WTC11 (cell line): ENCODE measurements at regions not wholly inside any gene's neighbourhood (a gene's known extent, or its start where the extent isn't known, plus 50 kb on each side); places are given as distances from the start of the nearest gene placed in this dataset.

Experiments used
- ATAC-seq: fragments of 200-7000 bp; cut with Tn5 transposase; 2 replicates; pipeline ENCODE4 v1.10.0; 2021; ENCODE audit warnings: mild to moderate bottlenecking, moderate library complexity
- CTCF ChIA-PET: fragments of 300-600 bp; sonication (Branson Sonifier 250); formaldehyde crosslinking; loops from one replicate; lab custom pipeline; 2021; ENCODE audit warnings: antibody characterized with exemption; lab: Charles Lee
- POLR2A ChIA-PET: fragments of 350-600 bp; sonication (Branson Sonifier 250); formaldehyde crosslinking; loops from one replicate; lab custom pipeline; 2021; ENCODE audit warnings: antibody characterized with exemption; lab: Charles Lee
- DNase-seq: peaks from one replicate; pipeline ENCODE4 v3.0.0; 2021; ENCODE audit warnings: low spot score
- H3K27ac Mint-ChIP-seq: 2 replicates; pipeline ENCODE4 v1.8.0; 2021; ENCODE audit warnings: mixed read lengths
- H3K27me3 Mint-ChIP-seq: 2 replicates; pipeline ENCODE4 v1.8.0; 2021; ENCODE audit warnings: low read depth, mild to moderate bottlenecking, moderate library complexity, mixed read lengths
- H3K36me3 Mint-ChIP-seq: 2 replicates; pipeline ENCODE4 v1.8.0; 2021; ENCODE audit warnings: mixed read lengths
- H3K4me1 Mint-ChIP-seq: 2 replicates; pipeline ENCODE4 v1.8.0; 2022; ENCODE audit warnings: mixed read lengths
- H3K4me3 Mint-ChIP-seq: 2 replicates; pipeline ENCODE4 v1.8.0; 2021; ENCODE audit warnings: mild to moderate bottlenecking, moderate library complexity, mixed read lengths
- H3K9me3 Mint-ChIP-seq: 2 replicates; pipeline ENCODE4 v1.8.0; 2021; ENCODE audit warnings: mixed read lengths
- ARID4B ChIP-seq: sonication (generic); formaldehyde crosslinking; IDR thresholded peaks from 2 replicates; pipeline ENCODE4 v1.8.0; 2023; ENCODE audit warnings: missing genetic modification reagents, mild to moderate bottlenecking, borderline replicate concordance
- CBFB ChIP-seq: sonication (generic); formaldehyde crosslinking; IDR thresholded peaks from 2 replicates; pipeline ENCODE4 v1.8.1; 2022; ENCODE audit warnings: mild to moderate bottlenecking, low read depth, missing genetic modification reagents
- CREM ChIP-seq: sonication (generic); formaldehyde crosslinking; IDR thresholded peaks from 2 replicates; pipeline ENCODE4 v1.8.1; 2022; ENCODE audit warnings: mild to moderate bottlenecking, missing genetic modification reagents, moderate library complexity
- E2F4 ChIP-seq: sonication (generic); formaldehyde crosslinking; IDR thresholded peaks from 2 replicates; pipeline ENCODE4 v1.8.1; 2022; ENCODE audit warnings: low read depth, mild to moderate bottlenecking, moderate library complexity, missing genetic modification reagents, borderline replicate concordance
- ELF4 ChIP-seq: sonication (generic); formaldehyde crosslinking; IDR thresholded peaks from 2 replicates; pipeline ENCODE4 v1.8.1; 2022; ENCODE audit warnings: low read depth, mild to moderate bottlenecking, moderate library complexity, missing genetic modification reagents
- EMX1 ChIP-seq: fragments of 250-450 bp; sonication (Bioruptor Pico); IDR thresholded peaks from 2 replicates; pipeline ENCODE4 v1.8.0; 2021; ENCODE audit warnings: mild to moderate bottlenecking
- ERG ChIP-seq: fragments of 250-450 bp; sonication (Bioruptor Pico); IDR thresholded peaks from 2 replicates; pipeline ENCODE4 v1.8.0; 2021; ENCODE audit warnings: mild to moderate bottlenecking
- ESRRA ChIP-seq: sonication (generic); formaldehyde crosslinking; IDR thresholded peaks from 2 replicates; pipeline ENCODE4 v1.8.1; 2022; ENCODE audit warnings: mild to moderate bottlenecking, missing genetic modification reagents, borderline replicate concordance
- FOXK1 ChIP-seq: sonication (generic); formaldehyde crosslinking; IDR thresholded peaks from 2 replicates; pipeline ENCODE4 v1.8.0; 2022; ENCODE audit warnings: mild to moderate bottlenecking, moderate library complexity, missing genetic modification reagents
- MLX ChIP-seq: sonication (generic); formaldehyde crosslinking; IDR thresholded peaks from 2 replicates; pipeline ENCODE4 v1.8.1; 2023; ENCODE audit warnings: mild to moderate bottlenecking, missing genetic modification reagents, moderate library complexity
- MXD4 ChIP-seq: fragments of 250-450 bp; sonication (Bioruptor Pico); IDR thresholded peaks from 2 replicates; pipeline ENCODE4 v1.8.0; 2021; ENCODE audit warnings: mild to moderate bottlenecking, moderate library complexity, borderline replicate concordance
- MYBL2 ChIP-seq: sonication (generic); formaldehyde crosslinking; IDR thresholded peaks from 2 replicates; pipeline ENCODE4 v1.8.1; 2023; ENCODE audit warnings: mild to moderate bottlenecking, moderate library complexity, missing genetic modification reagents
- TCF7 ChIP-seq: sonication (generic); formaldehyde crosslinking; IDR thresholded peaks from 2 replicates; pipeline ENCODE4 v1.8.0; 2022; ENCODE audit warnings: mild to moderate bottlenecking, low read depth, missing genetic modification reagents, moderate library complexity
- TEAD1 ChIP-seq: sonication (generic); formaldehyde crosslinking; IDR thresholded peaks from 2 replicates; pipeline ENCODE4 v1.8.0; 2022; ENCODE audit warnings: mild to moderate bottlenecking, missing genetic modification reagents
- USF1 ChIP-seq: sonication (generic); formaldehyde crosslinking; IDR thresholded peaks from 2 replicates; pipeline ENCODE4 v1.8.0; 2022; ENCODE audit warnings: mild to moderate bottlenecking, missing genetic modification reagents
- ZBTB21 ChIP-seq: sonication (generic); formaldehyde crosslinking; IDR thresholded peaks from 2 replicates; pipeline ENCODE4 v1.8.1; 2023; ENCODE audit warnings: mild to moderate bottlenecking, missing genetic modification reagents, borderline replicate concordance
- ZNF232 ChIP-seq: sonication (generic); formaldehyde crosslinking; IDR thresholded peaks from 2 replicates; pipeline ENCODE4 v1.8.0; 2022; ENCODE audit warnings: mild to moderate bottlenecking, missing genetic modification reagents
- ZNF396 ChIP-seq: fragments of 250-450 bp; sonication (Bioruptor Pico); IDR thresholded peaks from 2 replicates; pipeline ENCODE4 v1.8.0; 2021; ENCODE audit warnings: mild to moderate bottlenecking, moderate library complexity, borderline replicate concordance
- ZNF532 ChIP-seq: fragments of 250-450 bp; sonication (Bioruptor Pico); IDR thresholded peaks from 2 replicates; pipeline ENCODE4 v1.9.0; 2021; ENCODE audit warnings: mild to moderate bottlenecking, borderline replicate concordance

GRCh38 chr3:43199645-43200306 is 86.6 kb upstream of the SNRK start (continued):
- no peak for TF ChIP-seq ERG
- TF ChIP-seq CREM, result no peak
- no peak for TF ChIP-seq TEAD1 (CRISPR knock-in tag)
- no peak for TF ChIP-seq MLX (CRISPR knock-in tag)
- no peak for TF ChIP-seq MYBL2 (CRISPR knock-in tag)
- no peak for TF ChIP-seq ARID4B (CRISPR knock-in tag)
- no peak for TF ChIP-seq E2F4 (CRISPR knock-in tag)
- TF ChIP-seq, all 79 proteins: peak for 0

- TF ChIP-seq ZBTB21 (CRISPR knock-in tag) (no peak), EMX1 (CRISPR knock-in tag) (no peak)
- TF ChIP-seq, all 79 proteins: peak for 0
- ATAC-seq (no peak), DNase-seq (no peak)
- Mint-ChIP-seq H3K27ac (no peak overlapping the region), H3K36me3 (no peaks in the 10 kb centered on the region), H3K4me1 (no peaks in the 10 kb centered on the region), H3K9me3 (peaks cover 23% of the 10 kb centered on the region), H3K27me3 (peaks cover 9% of the 10 kb centered on the region), H3K4me3 (no peak overlapping the region)
- ChIA-PET CTCF (no interaction called here), POLR2A (no interaction called here)
These were observed 87.3 kb upstream of the SNRK start for GRCh38 chr3:43198791-43199644.

- Mint-ChIP-seq H3K27ac (no peak overlapping the region), H3K4me1 (no peaks in the 10 kb centered on the region), H3K27me3 (peaks cover 9% of the 10 kb centered on the region), H3K36me3 (no peaks in the 10 kb centered on the region), H3K4me3 (no peak overlapping the region), H3K9me3 (peaks cover 23% of the 10 kb centered on the region)
- ATAC-seq (no peak), DNase-seq (no peak)
- CTCF ChIA-PET, result no interaction called here
- POLR2A ChIA-PET, result no interaction called here
- TF ChIP-seq ELF4 (CRISPR knock-in tag), result no peak
- TF ChIP-seq ZNF232, result no peak
- TF ChIP-seq TCF7 (CRISPR knock-in tag), result no peak
- no peak for TF ChIP-seq MYBL2 (CRISPR knock-in tag)
- no peak for TF ChIP-seq USF1
- no peak for TF ChIP-seq MXD4
- TF ChIP-seq ZNF396 (CRISPR knock-in tag), result no peak
- no peak for TF ChIP-seq CBFB (CRISPR knock-in tag)
- no peak for TF ChIP-seq ESRRA (CRISPR knock-in tag)
- no peak for TF ChIP-seq ZNF532
- TF ChIP-seq FOXK1 (CRISPR knock-in tag), result no peak
These were observed 88.0 kb upstream of the SNRK start for GRCh38 chr3:43198301-43198700.
